ENCODE measurements at regions not wholly inside any gene's neighbourhood (a gene's known extent, or its start where the extent isn't known, plus 50 kb on each side); places are given as distances from the start of the nearest gene placed in this dataset.

GRCh38 chr2:126107883-126108282 lies 548.1 kb upstream of the GYPC start:
- Histone ChIP-seq H3K4me2 (replicated peaks; ENCODE audit: extremely low read depth, low read length, poor library complexity, severe bottlenecking) (no peak overlapping the region), H3K9me3 (replicated peaks in 1 of 2; ENCODE audit: control insufficient read depth in 1 of 2, insufficient read depth in 1 of 2, low read length in 2 of 2) (peaks cover 0 to 4% of the 10 kb centered on the region in 2 donors), H2AFZ (ENCODE audit: insufficient read depth, low read depth, low read length, poor library complexity, severe bottlenecking) (no peak overlapping the region), H3K4me3 (replicated peaks in 1 of 3; ENCODE audit: low read depth in 2 of 3, low read length in 3 of 3) (no peak overlapping the region), H3K27me3 (ENCODE audit: control insufficient read depth in 2 of 2, insufficient read depth in 2 of 2, low read length in 2 of 2) (no peaks in the 10 kb centered on the region), H3K9ac (ENCODE audit: insufficient read depth, low read length, poor library complexity, severe bottlenecking) (no peak overlapping the region), H3K4me1 (ENCODE audit: control insufficient read depth in 1 of 2, insufficient read depth in 2 of 2, low read length in 2 of 2) (no peaks in the 10 kb centered on the region), H3K79me2 (ENCODE audit: insufficient read depth, low read length) (no peaks in the 10 kb centered on the region), H3K36me3 (replicated peaks in 1 of 2; ENCODE audit: control insufficient read depth in 1 of 2, insufficient read depth in 2 of 2, low read length in 2 of 2) (no peaks in the 10 kb centered on the region), H4K20me1 (ENCODE audit: insufficient read depth, low read length) (no peaks in the 10 kb centered on the region), H3K27ac (ENCODE audit: low read depth in 1 of 2, low read length in 2 of 2) (no peak overlapping the region)
- Mint-ChIP-seq H3K4me1 (no peaks in the 10 kb centered on the region), H3K27ac (no peak overlapping the region), H3K4me3 (no peak overlapping the region), H3K36me3 (no peaks in the 10 kb centered on the region), H3K27me3 (ENCODE audit: low read depth in 3 of 3) (no peaks in the 10 kb centered on the region), H3K9me3 (peaks cover 0 to 3% (median 0%) of the 10 kb centered on the region in 7 donors)
- no peak for TF ChIP-seq CTCF (IDR thresholded peaks at IDR 0.05)
- WGBS (ENCODE audit: insufficient coverage) = no CpG with 5 or more reads among the region's 1 CpG
- no peak for DNase-seq
- intact Hi-C loops (cut with micrococcal nuclease) = no loop called here

GRCh38 chr2:126115975-126116374 lies 540.0 kb upstream of the GYPC start:
- Histone ChIP-seq H3K27ac (ENCODE audit: low read depth in 1 of 2, low read length in 2 of 2) (no peak overlapping the region), H3K4me1 (ENCODE audit: control insufficient read depth in 1 of 2, insufficient read depth in 2 of 2, low read length in 2 of 2) (no peaks in the 10 kb centered on the region), H3K4me3 (replicated peaks in 1 of 3; ENCODE audit: low read depth in 2 of 3, low read length in 3 of 3) (no peak overlapping the region), H4K20me1 (ENCODE audit: insufficient read depth, low read length) (no peaks in the 10 kb centered on the region), H3K4me2 (replicated peaks; ENCODE audit: extremely low read depth, low read length, poor library complexity, severe bottlenecking) (no peak overlapping the region), H3K9ac (ENCODE audit: insufficient read depth, low read length, poor library complexity, severe bottlenecking) (no peak overlapping the region), H3K27me3 (ENCODE audit: control insufficient read depth in 2 of 2, insufficient read depth in 2 of 2, low read length in 2 of 2) (no peaks in the 10 kb centered on the region), H3K9me3 (replicated peaks in 1 of 2; ENCODE audit: control insufficient read depth in 1 of 2, insufficient read depth in 1 of 2, low read length in 2 of 2) (no peaks in the 10 kb centered on the region), H3K79me2 (ENCODE audit: insufficient read depth, low read length) (no peaks in the 10 kb centered on the region), H3K36me3 (replicated peaks in 1 of 2; ENCODE audit: control insufficient read depth in 1 of 2, insufficient read depth in 2 of 2, low read length in 2 of 2) (no peaks in the 10 kb centered on the region), H2AFZ (ENCODE audit: insufficient read depth, low read depth, low read length, poor library complexity, severe bottlenecking) (no peak overlapping the region)
- 94% methylated on average over 2 of the region's 2 CpGs for WGBS (ENCODE audit: insufficient coverage)
- TF ChIP-seq CTCF (IDR thresholded peaks at IDR 0.05) = no peak
- peaks cover 0 to 1% (median 0%) of the 10 kb centered on the region in 3 donors for H3K27me3 Mint-ChIP-seq (ENCODE audit: low read depth in 3 of 3)
- no peak overlapping the region for H3K4me3 Mint-ChIP-seq
- H3K36me3 Mint-ChIP-seq = no peaks in the 10 kb centered on the region
- H3K27ac Mint-ChIP-seq = no peak overlapping the region
- no peaks in the 10 kb centered on the region for H3K4me1 Mint-ChIP-seq
- DNase-seq = no peak
- intact Hi-C loops (cut with micrococcal nuclease) = no loop called here
- peaks cover 0 to 2% (median 0%) of the 10 kb centered on the region in 7 donors for H3K9me3 Mint-ChIP-seq
